Endothelial cell of umbilical vein (primary cell): ENCODE measurements at regions not wholly inside any gene's neighbourhood (a gene's known extent, or its start where the extent isn't known, plus 50 kb on each side); places are given as distances from the start of the nearest gene placed in this dataset.

Source experiments
- BruUV-seq: library from RNA; stranded (reverse); fragments of 400-500 nt; replicated peaks from 2 replicates; lab custom pipeline; 2021; lab: Mats Ljungman, UMichigan
- CTCF ChIA-PET: fragments of 300-600, 350-600 bp; sonication (Branson Sonifier 250); formaldehyde crosslinking; loops from one replicate; lab custom pipeline; 2021; ENCODE audit warnings: antibody characterized with exemption, inconsistent platforms; lab: Charles Lee
- POLR2A ChIA-PET: fragments of 300-600, 350-600 bp; sonication (Branson Sonifier 250); formaldehyde crosslinking; loops from one replicate; lab custom pipeline; 2021; ENCODE audit warnings: antibody characterized with exemption, inconsistent platforms; lab: Charles Lee
- DNase-seq: peaks from one replicate; pipeline ENCODE4 v3.0.0-alpha.2; 2011; ENCODE audit warnings: low read depth, low spot score
- FAIRE-seq: peaks from 2 replicates; lab custom pipeline; 2011; peaks lifted over from hg19 to GRCh38; lab: Jason Lieb, UNC
- H2AFZ ChIP-seq: 2 replicates; pipeline ENCODE4 v1.6.0; 2012; ENCODE audit warnings: low read depth, low read length, control low read depth, inconsistent platforms
- H3K27ac ChIP-seq: 2 replicates; pipeline ENCODE4 v1.5.1; 2011; ENCODE audit warnings: low read depth, mild to moderate bottlenecking, control low read depth, low read length, moderate library complexity; ENCODE audit not compliant: insufficient read depth
- H3K27me3 ChIP-seq, 2 experiments: 2 replicates each; pipeline versions ENCODE4 v1.6.0 to v1.6.1; 2011; ENCODE audit warnings: low read length in 2 of 2, mixed read lengths in 1 of 2; ENCODE audit not compliant: control insufficient read depth in 2 of 2, insufficient read depth in 2 of 2
- H3K36me3 ChIP-seq, 2 experiments: 2 replicates in 1 of 2; 3 replicates in 1 of 2; pipeline ENCODE4 v1.5.1; 2011; ENCODE audit warnings: low read length in 2 of 2, mild to moderate bottlenecking in 1 of 2, moderate library complexity in 1 of 2; ENCODE audit not compliant: control insufficient read depth in 2 of 2, insufficient read depth in 2 of 2; ENCODE audit errors: extremely low read depth in 1 of 2
- H3K4me1 ChIP-seq: 3 replicates; pipeline ENCODE4 v1.5.1; 2011; ENCODE audit warnings: mild to moderate bottlenecking, low read length; ENCODE audit not compliant: control insufficient read depth, insufficient read depth; ENCODE audit errors: extremely low read depth
- H3K4me2 ChIP-seq: 2 replicates; pipeline ENCODE4 v1.6.1; 2011; ENCODE audit warnings: low read length, control low read depth, mixed read lengths; ENCODE audit not compliant: insufficient read depth
- H3K4me3 ChIP-seq, 3 experiments: fragments of 200-600 bp in 1 of 3; sonication (generic), shearing (Covaris generic) in 1 of 3; replicated peaks in 1 of 3; 2 replicates each; pipeline ENCODE4 v1.5.1; 2011 to 2016; ENCODE audit warnings: control low read depth in 3 of 3, low read length in 3 of 3, mild to moderate bottlenecking in 2 of 3, inconsistent platforms in 1 of 3, low read depth in 1 of 3, moderate library complexity in 1 of 3; ENCODE audit not compliant: insufficient read depth in 1 of 3
- H3K79me2 ChIP-seq: 2 replicates; pipeline ENCODE4 v1.6.0; 2012; ENCODE audit warnings: low read length, inconsistent platforms; ENCODE audit not compliant: control insufficient read depth, insufficient read depth
- H3K9ac ChIP-seq: replicated peaks from 2 replicates; pipeline ENCODE3; 2011; ENCODE audit warnings: low read length, control low read depth; ENCODE audit not compliant: insufficient read depth; ENCODE audit errors: extremely low read depth
- H3K9me1 ChIP-seq: replicated peaks from 3 replicates; pipeline ENCODE4 v1.6.0; 2011; ENCODE audit warnings: mild to moderate bottlenecking, low read length; ENCODE audit not compliant: control insufficient read depth, insufficient read depth; ENCODE audit errors: extremely low read depth
- H3K9me3 ChIP-seq: replicated peaks from 2 replicates; pipeline ENCODE4 v1.5.1; 2012; ENCODE audit warnings: low read length, inconsistent platforms; ENCODE audit not compliant: control insufficient read depth, insufficient read depth
- H4K20me1 ChIP-seq: replicated peaks from 2 replicates; pipeline ENCODE3; 2011; ENCODE audit warnings: mild to moderate bottlenecking, low read length; ENCODE audit not compliant: control insufficient read depth, insufficient read depth; ENCODE audit errors: extremely low read depth
- CTCF ChIP-seq, 2 donors: IDR thresholded peaks; 1 replicate in 1 of 2; 2 replicates in 1 of 2; pipeline ENCODE4 v1.5.1; 2011; ENCODE audit warnings: low read length in 2 of 2, mild to moderate bottlenecking in 2 of 2, moderate library complexity in 2 of 2, control low read depth in 1 of 2, inconsistent platforms in 1 of 2, low read depth in 1 of 2; ENCODE audit not compliant: insufficient read depth in 1 of 2; ENCODE audit errors: extremely low read depth in 1 of 2
- FOS ChIP-seq: IDR thresholded peaks from 2 replicates; pipeline ENCODE4 v1.6.1; 2011; ENCODE audit warnings: mild to moderate bottlenecking, low read length, moderate library complexity, borderline replicate concordance; ENCODE audit not compliant: insufficient read depth
- GATA2 ChIP-seq: IDR thresholded peaks from 2 replicates; pipeline ENCODE4 v1.7.0; 2011; ENCODE audit warnings: low read depth, mild to moderate bottlenecking, moderate library complexity, mixed read lengths, low read length; ENCODE audit not compliant: insufficient read length, insufficient read depth
- POLR2A ChIP-seq: IDR thresholded peaks from 2 replicates; pipeline ENCODE4 v1.6.1; 2012; ENCODE audit warnings: low read depth, mild to moderate bottlenecking, control low read depth, low read length
- POLR2AphosphoS5 ChIP-seq: IDR thresholded peaks from 2 replicates; pipeline ENCODE4 v1.6.1; 2012; ENCODE audit warnings: low read depth, mild to moderate bottlenecking, control low read depth, low read length, moderate library complexity; ENCODE audit not compliant: insufficient read depth
- dilution Hi-C: fragments of 300-500 bp; cut with MboI; formaldehyde crosslinking; loops from one replicate; pipeline ENCODE4 v1.15.0; 2019; ENCODE audit warnings: low sequenced_read_pairs; ENCODE audit not compliant: extremely low pct_ligation_motif_present
- intact Hi-C: fragments of 100-400 bp; cut with micrococcal nuclease; formaldehyde crosslinking; loops from one replicate; pipeline ENCODE4 v1.10.0; 2022

GRCh38 chr1:234683861-234684632, 74.1 kb upstream of the IRF2BP2 start:
- Histone ChIP-seq H3K27me3 (no peaks in the 10 kb centered on the region), H3K4me1 (no peaks in the 10 kb centered on the region), H3K79me2 (no peaks in the 10 kb centered on the region), H3K36me3 (no peaks in the 10 kb centered on the region), H3K9ac (no peak overlapping the region), H4K20me1 (no peaks in the 10 kb centered on the region), H2AFZ (no peak overlapping the region), H3K4me2 (no peak overlapping the region), H3K9me1 (no peaks in the 10 kb centered on the region), H3K27ac (no peak overlapping the region), H3K4me3 (no peak overlapping the region), H3K9me3 (no peaks in the 10 kb centered on the region)
- POLR2A ChIA-PET, result no interaction called here
- CTCF ChIA-PET, result interaction anchor here (1.0 to 1.3 kb wide), 2 partner anchors 9 to 400 kb away, joined by 3 read pairs; no protein-coding TSS in a partner anchor
- DNase-seq (peak; percentile 15), FAIRE-seq (no peak)
- dilution Hi-C loops (no loop called here), intact Hi-C loops (no loop called here)
- no peak for TF ChIP-seq FOS
- TF ChIP-seq CTCF (IDR thresholded peaks at IDR 0.05; ENCODE audit: extremely low read depth in 1 of 2, insufficient read depth in 1 of 2, low read depth in 1 of 2, low read length in 2 of 2), result no peak
- no peak for TF ChIP-seq POLR2AphosphoS5
- TF ChIP-seq POLR2A, result no peak
- no peak for TF ChIP-seq GATA2
- no TSS peak for BruUV-seq
